ENCODE measurements at regions not wholly inside any gene's neighbourhood (a gene's known extent, or its start where the extent isn't known, plus 50 kb on each side); places are given as distances from the start of the nearest gene placed in this dataset.
"Not testable (repeated sequence)": the region's sequence is repeated elsewhere in the genome, so short reads cannot be mapped to it uniquely, and the experiment has no call there.

- TF ChIP-seq, protein P1, sequence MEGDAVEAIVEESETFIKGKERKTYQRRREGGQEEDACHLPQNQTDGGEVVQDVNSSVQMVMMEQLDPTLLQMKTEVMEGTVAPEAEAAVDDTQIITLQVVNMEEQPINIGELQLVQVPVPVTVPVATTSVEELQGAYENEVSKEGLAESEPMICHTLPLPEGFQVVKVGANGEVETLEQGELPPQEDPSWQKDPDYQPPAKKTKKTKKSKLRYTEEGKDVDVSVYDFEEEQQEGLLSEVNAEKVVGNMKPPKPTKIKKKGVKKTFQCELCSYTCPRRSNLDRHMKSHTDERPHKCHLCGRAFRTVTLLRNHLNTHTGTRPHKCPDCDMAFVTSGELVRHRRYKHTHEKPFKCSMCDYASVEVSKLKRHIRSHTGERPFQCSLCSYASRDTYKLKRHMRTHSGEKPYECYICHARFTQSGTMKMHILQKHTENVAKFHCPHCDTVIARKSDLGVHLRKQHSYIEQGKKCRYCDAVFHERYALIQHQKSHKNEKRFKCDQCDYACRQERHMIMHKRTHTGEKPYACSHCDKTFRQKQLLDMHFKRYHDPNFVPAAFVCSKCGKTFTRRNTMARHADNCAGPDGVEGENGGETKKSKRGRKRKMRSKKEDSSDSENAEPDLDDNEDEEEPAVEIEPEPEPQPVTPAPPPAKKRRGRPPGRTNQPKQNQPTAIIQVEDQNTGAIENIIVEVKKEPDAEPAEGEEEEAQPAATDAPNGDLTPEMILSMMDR (optimal IDR thresholded peaks at IDR 0.05 in 1 of 3, IDR thresholded peaks at IDR 0.05 in 1 of 3, conservative IDR thresholded peaks at IDR 0.05 in 1 of 3; ENCODE audit: extremely low read depth in 1 of 3, insufficient read depth in 2 of 3, low read length in 3 of 3): not testable (repeated sequence)
- not testable (repeated sequence) for TF ChIP-seq EZH2 (IDR thresholded peaks at IDR 0.05; ENCODE audit: low read length)
These were observed 206.3 kb downstream of the SLC38A4 start for GRCh38 chr12:46619474-46619873.

Data from keratinocyte (primary cell).